HepG2 (cell line): ENCODE measurements at regions not wholly inside any gene's neighbourhood (a gene's known extent, or its start where the extent isn't known, plus 50 kb on each side); places are given as distances from the start of the nearest gene placed in this dataset.

Source experiments
- ATAC-seq: fragments of 200-7000 bp; cut with Tn5 transposase; 3 replicates; pipeline ENCODE4 v1.9.1; 2020; ENCODE audit warnings: mild to moderate bottlenecking, moderate library complexity
- BruUV-seq: library from RNA; stranded (reverse); fragments of 400-500 nt; replicated peaks from 2 replicates; lab custom pipeline; 2021; lab: Mats Ljungman, UMichigan
- CTCF ChIA-PET: fragments of 300-600 bp; formaldehyde crosslinking; extraction: SDS; loops from one replicate; lab custom pipeline; 2021; ENCODE audit warnings: low total read pairs, inconsistent platforms, low intra/inter-chr PET ratio; lab: Yijun Ruan, JAX
- POLR2A ChIA-PET: fragments of 350-600 bp; sonication (Branson Sonifier 250); formaldehyde crosslinking; loops from one replicate; lab custom pipeline; 2020; ENCODE audit warnings: antibody characterized with exemption, inconsistent platforms; lab: Yijun Ruan, JAX
- DNase-seq: peaks from one replicate; pipeline ENCODE4 v3.0.0-alpha.2; 2015; ENCODE audit warnings: low spot score
- FAIRE-seq: peaks from 3 replicates; lab custom pipeline; 2011; peaks lifted over from hg19 to GRCh38; lab: Jason Lieb, UNC
- H2AFZ ChIP-seq: one replicate; pipeline ENCODE4 v1.6.1; 2011; ENCODE audit warnings: low read length, inconsistent platforms
- H3K27ac ChIP-seq: fragments of 300-600 bp; 3 replicates; pipeline ENCODE4 v1.8.0; 2011; ENCODE audit warnings: mixed run types, mild to moderate bottlenecking, mixed read lengths, low read length, inconsistent platforms; ENCODE audit not compliant: insufficient read depth; ENCODE audit errors: extremely low read length
- H3K27me3 ChIP-seq, 2 experiments: fragments of 200-600 bp in 1 of 2; 2 replicates in 1 of 2; 3 replicates in 1 of 2; pipeline versions ENCODE4 v1.6.0 to v1.8.0; 2011; ENCODE audit warnings: low read length in 2 of 2, mild to moderate bottlenecking in 2 of 2, moderate library complexity in 2 of 2, inconsistent platforms in 1 of 2; ENCODE audit not compliant: insufficient read depth in 2 of 2, control insufficient read depth in 1 of 2
- H3K36me3 ChIP-seq, 2 experiments: fragments of 200-600 bp in 1 of 2; replicated peaks in 1 of 2; 2 replicates in 1 of 2; 3 replicates in 1 of 2; pipeline versions ENCODE4 v1.5.1 to v1.8.0; 2011; ENCODE audit warnings: low read length in 2 of 2, inconsistent platforms in 1 of 2; ENCODE audit not compliant: insufficient read depth in 2 of 2, control insufficient read depth in 1 of 2
- H3K4me1 ChIP-seq: 2 replicates; pipeline ENCODE4 v1.5.1; 2012; ENCODE audit warnings: low read length, inconsistent platforms; ENCODE audit not compliant: insufficient read depth
- H3K4me2 ChIP-seq: 2 replicates; pipeline ENCODE4 v1.6.0; 2011; ENCODE audit warnings: low read depth, low read length, inconsistent platforms
- H3K4me3 ChIP-seq, 3 experiments: fragments of 200-600 bp in 1 of 3; sonication (generic), shearing (Covaris generic) in 1 of 3; replicated peaks in 1 of 3; 2 replicates each; pipeline ENCODE4 v1.5.1; 2011 to 2016; ENCODE audit warnings: low read length in 3 of 3, inconsistent platforms in 2 of 3, low read depth in 2 of 3, mild to moderate bottlenecking in 2 of 3, control low read depth in 1 of 3, mixed read lengths in 1 of 3; ENCODE audit not compliant: insufficient read depth in 1 of 3
- H3K79me2 ChIP-seq: one replicate; pipeline ENCODE4 v1.6.1; 2011; ENCODE audit warnings: low read length, inconsistent platforms; ENCODE audit not compliant: insufficient read depth
- H3K9ac ChIP-seq: 2 replicates; pipeline ENCODE4 v1.6.0; 2011; ENCODE audit warnings: mild to moderate bottlenecking, low read depth, low read length, inconsistent platforms; ENCODE audit not compliant: insufficient read depth
- H3K9me3 ChIP-seq: 2 replicates; pipeline ENCODE4 v1.5.1; 2012; ENCODE audit warnings: mild to moderate bottlenecking, low read length
- H4K20me1 ChIP-seq: 2 replicates; pipeline ENCODE4 v1.6.0; 2011; ENCODE audit warnings: inconsistent platforms, mild to moderate bottlenecking, low read length, moderate library complexity; ENCODE audit not compliant: insufficient read depth
- ATF4 ChIP-seq, 2 experiments: fragments of 450-650 bp in 1 of 2; sonication (generic) in 1 of 2; formaldehyde crosslinking; IDR thresholded peaks; 2 replicates each; pipeline versions ENCODE4 v1.5.0 to v1.8.0; 2020 to 2022; ENCODE audit warnings: mild to moderate bottlenecking in 1 of 2, missing genetic modification reagents in 1 of 2
- BRCA1 ChIP-seq: sonication (generic); formaldehyde crosslinking; IDR thresholded peaks from 2 replicates; pipeline ENCODE4 v1.4.0; 2020; ENCODE audit warnings: missing genetic modification reagents
- DPF2 ChIP-seq: sonication (generic); formaldehyde crosslinking; IDR thresholded peaks from 2 replicates; pipeline ENCODE4 v1.4.0; 2020; ENCODE audit warnings: mild to moderate bottlenecking, low read depth, missing genetic modification reagents, borderline replicate concordance
- JUNB ChIP-seq: sonication (generic); formaldehyde crosslinking; IDR thresholded peaks from 2 replicates; pipeline ENCODE4 v1.8.0; 2022; ENCODE audit warnings: missing genetic modification reagents, mild to moderate bottlenecking, borderline replicate concordance
- LRRFIP1 ChIP-seq: sonication (generic); formaldehyde crosslinking; conservative IDR thresholded peaks from 2 replicates; pipeline ENCODE4 v1.4.0; 2020; ENCODE audit warnings: missing genetic modification reagents
- PHF8 ChIP-seq: sonication (generic); formaldehyde crosslinking; IDR thresholded peaks from 2 replicates; pipeline ENCODE4 v1.5.0; 2020; ENCODE audit warnings: missing genetic modification reagents
- SATB2 ChIP-seq: sonication (generic); formaldehyde crosslinking; IDR thresholded peaks from 2 replicates; pipeline ENCODE4 v1.5.0; 2020; ENCODE audit warnings: missing genetic modification reagents
- ZBTB2 ChIP-seq: sonication (generic); formaldehyde crosslinking; IDR thresholded peaks from 2 replicates; pipeline ENCODE4 v1.8.0; 2022; ENCODE audit warnings: low read depth, missing genetic modification reagents
- ZBTB43 ChIP-seq: sonication (generic); formaldehyde crosslinking; conservative IDR thresholded peaks from 2 replicates; pipeline ENCODE4 v1.4.0; 2020; ENCODE audit warnings: missing genetic modification reagents
- ZNF251 ChIP-seq: sonication (generic); formaldehyde crosslinking; IDR thresholded peaks from 2 replicates; pipeline ENCODE4 v1.9.0; 2021; ENCODE audit warnings: mild to moderate bottlenecking, missing genetic modification reagents
- ZNF274 ChIP-seq: sonication (generic); formaldehyde crosslinking; IDR thresholded peaks from 2 replicates; pipeline ENCODE4 v1.5.1; 2020; ENCODE audit warnings: mild to moderate bottlenecking, missing genetic modification reagents
- ZNF567 ChIP-seq: sonication (generic); formaldehyde crosslinking; IDR thresholded peaks from 2 replicates; pipeline ENCODE4 v1.8.1; 2023; ENCODE audit warnings: mild to moderate bottlenecking, missing genetic modification reagents, borderline replicate concordance
- ZNF674 ChIP-seq: sonication (generic); formaldehyde crosslinking; IDR thresholded peaks from 2 replicates; pipeline ENCODE4 v1.5.0; 2020; ENCODE audit warnings: low read depth, mild to moderate bottlenecking, missing genetic modification reagents
- ZNF703 ChIP-seq: sonication (generic); formaldehyde crosslinking; IDR thresholded peaks from 2 replicates; pipeline ENCODE4 v1.5.1; 2020; ENCODE audit warnings: missing genetic modification reagents, mild to moderate bottlenecking, moderate library complexity, borderline replicate concordance
- WGBS: methylation state at CpG from one replicate; pipeline ENCODE4 v1.1.6; 2017; ENCODE audit warnings: low lambda C conversion rate; 5-methylcytosine and 5-hydroxymethylcytosine counted together
- in situ Hi-C: cut with HindIII; loops from 2 replicates; pipeline ENCODE4 v1.10.0; 2017; ENCODE audit warnings: low pct_unique_long_range_greater_than_20kb; ENCODE audit not compliant: extremely low pct_ligation_motif_present
- intact Hi-C: fragments of 100-400 bp; cut with micrococcal nuclease; formaldehyde crosslinking; loops from one replicate; pipeline ENCODE4 v1.10.0; 2022; ENCODE audit not compliant: unreplicated experiment

GRCh38 chr3:112757197-112757596 is 89.5 kb downstream of the CD200R1L start:
- ATAC-seq (no peak), DNase-seq (no peak), FAIRE-seq (no peak)
- Histone ChIP-seq H4K20me1 (no peaks in the 10 kb centered on the region), H3K36me3 (no peaks in the 10 kb centered on the region), H3K9me3 (no peaks in the 10 kb centered on the region), H3K27me3 (no peaks in the 10 kb centered on the region), H3K79me2 (no peaks in the 10 kb centered on the region), H2AFZ (no peak overlapping the region), H3K4me1 (no peaks in the 10 kb centered on the region), H3K27ac (no peak overlapping the region), H3K9ac (no peak overlapping the region), H3K4me2 (no peak overlapping the region), H3K4me3 (no peak overlapping the region)
- in situ Hi-C loops, result no loop called here
- POLR2A ChIA-PET, result no interaction called here
- BruUV-seq, result no TSS peak
- intact Hi-C loops, result no loop called here
- CTCF ChIA-PET, result interaction anchor here (0.6 kb wide), 1 partner anchor 38 kb away, joined by 3 read pairs; no protein-coding TSS in a partner anchor
- TF ChIP-seq ZNF674 (CRISPR knock-in tag) (no peak), LRRFIP1 (CRISPR knock-in tag) (no peak), ATF4 (CRISPR knock-in tag; IDR thresholded peaks at IDR 0.05) (no peak), BRCA1 (no peak), SATB2 (CRISPR knock-in tag) (no peak), DPF2 (CRISPR knock-in tag) (no peak), ZNF567 (no peak), JUNB (CRISPR knock-in tag) (no peak), ZNF251 (CRISPR knock-in tag) (no peak), ZBTB43 (no peak), ZNF703 (CRISPR knock-in tag) (no peak), ZBTB2 (no peak), PHF8 (CRISPR knock-in tag) (no peak), ZNF274 (CRISPR knock-in tag) (no peak)
- 2% methylated on average over 1 of the region's 1 CpG for WGBS
